Right cardiac atrium (tissue), 5 donors: ENCODE measurements at regions not wholly inside any gene's neighbourhood (a gene's known extent, or its start where the extent isn't known, plus 50 kb on each side); places are given as distances from the start of the nearest gene placed in this dataset.
A peak's percentile ranks its signal among the peaks of the same experiment; 100 is the strongest.
"Not testable (repeated sequence)": the region's sequence is repeated elsewhere in the genome, so short reads cannot be mapped to it uniquely, and the experiment has no call there.

Experiments used
- ATAC-seq, 2 donors: fragments of 200-7000 bp; cut with Tn5 transposase; one replicate each; pipeline versions ENCODE4 v1.8.0 to v1.9.1; 2020; ENCODE audit warnings: moderate library complexity in 2 of 2, mild to moderate bottlenecking in 1 of 2
- DNase-seq, 3 donors: peaks; one replicate each; pipeline ENCODE4 v3.0.0-alpha.2; 2020
- H3K27ac ChIP-seq: one replicate; pipeline ENCODE4 v1.5.1; 2013; ENCODE audit warnings: mild to moderate bottlenecking, low read length, control low read depth, moderate library complexity
- H3K27me3 ChIP-seq: one replicate; pipeline ENCODE4 v1.6.1; 2013; ENCODE audit not compliant: control insufficient read depth, insufficient read depth
- H3K4me1 ChIP-seq: one replicate; pipeline ENCODE4 v1.6.1; 2013; ENCODE audit warnings: low read length; ENCODE audit not compliant: control insufficient read depth, insufficient read depth
- H3K4me3 ChIP-seq: one replicate; pipeline ENCODE4 v1.5.1; 2013; ENCODE audit warnings: low read length, control low read depth
- H3K9me3 ChIP-seq: one replicate; pipeline ENCODE4 v1.6.1; 2013; ENCODE audit warnings: low read length; ENCODE audit not compliant: control insufficient read depth
- WGBS: extraction: QIAGEN DNeasy Blood & Tissue Kit; methylation state at CpG from one replicate; pipeline ENCODE4 v1.1.7; 2013; 5-methylcytosine and 5-hydroxymethylcytosine counted together
- intact Hi-C, 4 donors: fragments of 100-400 bp; cut with DNase I; formaldehyde crosslinking; loops; one replicate each; pipeline versions ENCODE4 v1.11.0 to v1.14.0; 2022 to 2023
- donor health status: healthy with polysubstance abuse.
- donor health status: DM: no; HTN: yes; CAD: no.
- donor health status: DM: no; HTN: no; CAD: no.
- donor health status: DM: no; HTN: yes; CAD: no; lungs with severe emphysema.
- donor health status: DM: yes; HTN: yes; CAD: no.

GRCh38 chr4:110867251-110867960 lies 244.5 kb upstream of the PITX2 start:
- WGBS: 86% methylated on average over 3 of the region's 3 CpGs
- no peak for DNase-seq
- no peaks in the 10 kb centered on the region for H3K27me3 ChIP-seq
- H3K9me3 ChIP-seq: no peaks in the 10 kb centered on the region
- H3K27ac ChIP-seq: no peak overlapping the region
- intact Hi-C loops: no loop called here
- no peaks in the 10 kb centered on the region for H3K4me1 ChIP-seq
- ATAC-seq: no peak
- no peak overlapping the region for H3K4me3 ChIP-seq

- DNase-seq (no peak), ATAC-seq (no peak)
- H3K27ac ChIP-seq: no peak overlapping the region
- no peaks in the 10 kb centered on the region for H3K4me1 ChIP-seq
- no peaks in the 10 kb centered on the region for H3K27me3 ChIP-seq
- WGBS: 76% methylated on average over 2 of the region's 2 CpGs
- intact Hi-C loops: no loop called here
- H3K4me3 ChIP-seq: no peak overlapping the region
- no peaks in the 10 kb centered on the region for H3K9me3 ChIP-seq
Observed at GRCh38 chr4:110867981-110868720, 245.3 kb upstream of the PITX2 start.

GRCh38 chr4:110869114-110869513 lies 246.2 kb upstream of the PITX2 start:
- DNase-seq: no peak
- 27% methylated on average over 2 of the region's 2 CpGs for WGBS
- intact Hi-C loops: no loop called here

GRCh38 chr4:110869862-110870572 lies 247.1 kb upstream of the PITX2 start:
- Histone ChIP-seq H3K4me1 (no peaks in the 10 kb centered on the region), H3K27ac (no peak overlapping the region), H3K9me3 (no peaks in the 10 kb centered on the region), H3K27me3 (no peaks in the 10 kb centered on the region), H3K4me3 (no peak overlapping the region)
- WGBS: 68% methylated on average over 1 of the region's 1 CpG
- intact Hi-C loops: no loop called here
- ATAC-seq (peak; percentile 59 to 68), DNase-seq (no peak)

More at GRCh38 chr4:110869114-110869513, 246.2 kb upstream of the PITX2 start:
- Histone ChIP-seq H3K27ac (no peak overlapping the region), H3K9me3 (no peaks in the 10 kb centered on the region), H3K27me3 (no peaks in the 10 kb centered on the region), H3K4me3 (no peak overlapping the region), H3K4me1 (no peaks in the 10 kb centered on the region)
- ATAC-seq: no peak

DNA sequence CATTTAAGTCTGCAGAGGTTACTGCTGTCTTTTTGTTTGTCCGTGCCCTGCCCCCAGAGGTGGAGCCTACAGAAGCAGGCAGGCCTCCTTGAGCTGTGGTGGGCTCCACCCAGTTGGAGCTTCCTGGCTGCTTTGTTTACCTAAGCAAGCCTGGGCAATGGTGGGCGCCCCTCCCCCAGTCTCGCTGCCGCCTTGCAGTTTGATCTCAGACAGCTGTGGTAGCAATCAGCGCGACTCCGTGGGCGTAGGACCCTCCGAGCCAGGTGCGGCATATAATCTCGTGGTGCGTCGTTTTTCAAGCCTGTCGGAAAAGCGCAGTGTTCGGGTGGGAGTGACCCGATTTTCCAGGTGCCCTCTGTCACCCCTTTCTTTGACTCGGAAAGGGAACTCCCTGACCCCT lies 253.3 kb upstream of the PITX2 start:
- H3K4me1 ChIP-seq, H3K27ac ChIP-seq, ATAC-seq, DNase-seq, H3K4me3 ChIP-seq, H3K9me3 ChIP-seq, H3K27me3 ChIP-seq, intact Hi-C loops: not testable (repeated sequence)
- WGBS: 82% methylated on average over 17 of the region's 18 CpGs

DNA sequence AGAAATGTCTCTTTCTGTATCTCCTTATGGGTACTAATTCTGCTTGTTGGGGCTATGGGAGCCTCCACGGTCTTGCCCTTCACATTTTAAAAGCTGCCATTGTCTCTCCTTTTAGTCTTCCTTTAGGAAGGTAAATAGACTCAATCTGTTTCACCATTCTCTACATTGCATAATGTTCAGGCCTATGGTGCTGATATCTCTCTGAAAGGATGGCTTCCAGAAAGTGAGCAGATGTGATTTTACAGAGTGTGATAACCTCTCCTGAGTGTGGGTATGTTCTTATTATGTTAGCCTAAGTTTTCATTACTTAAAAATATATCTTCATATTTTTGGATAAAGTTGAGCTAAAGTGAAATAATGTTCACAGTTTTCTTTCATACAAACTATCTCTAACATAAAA lies 254.0 kb upstream of the PITX2 start:
- Histone ChIP-seq H3K9me3 (no peaks in the 10 kb centered on the region), H3K27ac (no peak overlapping the region), H3K27me3 (no peaks in the 10 kb centered on the region), H3K4me1 (no peaks in the 10 kb centered on the region), H3K4me3 (no peak overlapping the region)
- intact Hi-C loops: no loop called here
- ATAC-seq: no peak
- 83% methylated on average over 1 of the region's 1 CpG for WGBS
- DNase-seq: no peak

GRCh38 chr4:110877778-110878370 lies 255.0 kb upstream of the PITX2 start:
- WGBS: 53% methylated on average over 2 of the region's 2 CpGs
- ATAC-seq: no peak
- Histone ChIP-seq H3K4me1 (no peaks in the 10 kb centered on the region), H3K9me3 (no peaks in the 10 kb centered on the region), H3K27me3 (no peaks in the 10 kb centered on the region), H3K4me3 (no peak overlapping the region), H3K27ac (no peak overlapping the region)
- intact Hi-C loops: no loop called here
- DNase-seq: no peak

DNA sequence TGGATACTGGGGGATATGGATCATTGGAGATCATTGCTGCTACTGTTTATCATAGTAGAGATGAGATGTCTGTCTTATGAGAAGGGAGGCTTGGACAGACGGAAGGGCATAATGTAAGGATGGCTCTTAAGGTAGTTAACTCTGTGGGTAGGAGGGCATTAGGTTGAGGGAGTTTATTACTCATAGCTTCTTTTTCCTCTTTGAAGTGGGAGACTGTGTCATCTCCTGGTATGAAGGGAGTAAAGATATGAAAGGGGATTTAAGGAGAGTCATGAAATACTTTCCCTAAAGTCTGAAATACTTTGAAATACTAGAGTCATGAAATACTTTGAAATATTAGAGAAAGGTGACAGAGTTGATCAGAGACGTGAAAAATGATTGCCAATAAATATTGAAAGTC lies 255.5 kb upstream of the PITX2 start:
- Histone ChIP-seq H3K4me3 (no peak overlapping the region), H3K27ac (no peak overlapping the region), H3K4me1 (no peaks in the 10 kb centered on the region), H3K9me3 (no peaks in the 10 kb centered on the region), H3K27me3 (no peaks in the 10 kb centered on the region)
- WGBS: 80% methylated on average over 2 of the region's 2 CpGs
- intact Hi-C loops: no loop called here
- ATAC-seq (no peak), DNase-seq (no peak)

- Histone ChIP-seq H3K9me3 (no peaks in the 10 kb centered on the region), H3K4me1 (no peaks in the 10 kb centered on the region), H3K27me3 (no peaks in the 10 kb centered on the region), H3K4me3 (no peak overlapping the region), H3K27ac (no peak overlapping the region)
- ATAC-seq (no peak), DNase-seq (no peak)
- WGBS: 85% methylated on average over 3 of the region's 3 CpGs
- intact Hi-C loops: no loop called here
Observed at GRCh38 chr4:110878956-110879355, 256.1 kb upstream of the PITX2 start.

GRCh38 chr4:110886270-110886669 lies 263.4 kb upstream of the PITX2 start:
- 77% methylated on average over 6 of the region's 6 CpGs for WGBS
- H3K4me1 ChIP-seq: no peaks in the 10 kb centered on the region
- H3K9me3 ChIP-seq: no peaks in the 10 kb centered on the region
- intact Hi-C loops: no loop called here
- ATAC-seq (no peak), DNase-seq (no peak)
- no peak overlapping the region for H3K4me3 ChIP-seq
- no peak overlapping the region for H3K27ac ChIP-seq
- H3K27me3 ChIP-seq: no peaks in the 10 kb centered on the region

DNA sequence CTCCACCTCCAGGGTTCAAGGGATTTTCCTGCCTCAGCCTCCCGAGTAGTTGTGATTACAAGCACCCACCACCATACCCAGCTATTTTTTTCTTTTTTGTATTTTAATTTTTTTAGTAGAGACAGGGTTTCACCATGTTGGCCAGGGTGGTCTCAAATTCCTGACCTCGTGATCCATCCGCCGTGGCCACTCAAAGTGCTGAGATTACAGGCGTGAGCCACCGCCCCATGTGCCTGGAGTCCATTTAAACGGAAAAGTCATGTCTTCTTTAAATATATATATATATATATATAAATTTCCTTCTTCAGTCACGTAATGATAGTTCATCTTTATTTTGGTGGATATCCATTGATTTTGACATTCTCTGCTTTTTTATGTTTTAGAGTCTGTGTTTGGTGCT lies 264.0 kb upstream of the PITX2 start:
- Histone ChIP-seq H3K4me1 (no peaks in the 10 kb centered on the region), H3K27ac (no peak overlapping the region), H3K9me3 (no peaks in the 10 kb centered on the region), H3K4me3 (no peak overlapping the region), H3K27me3 (no peaks in the 10 kb centered on the region)
- 85% methylated on average over 8 of the region's 8 CpGs for WGBS
- DNase-seq: no peak
- ATAC-seq: no peak
- intact Hi-C loops: no loop called here
